Stomach (tissue), 4 donors: ENCODE measurements at regions not wholly inside any gene's neighbourhood (a gene's known extent, or its start where the extent isn't known, plus 50 kb on each side); places are given as distances from the start of the nearest gene placed in this dataset.

Experiments
- CTCF ChIP-seq, 7 experiments: fragments of 450-650 bp in 4 of 7; fragments of 200-600 bp in 3 of 7; sonication (generic) in 3 of 7; IDR thresholded peaks; one replicate each; pipeline ENCODE4 v1.5.1; 2016 to 2019; ENCODE audit warnings: antibody characterized with exemption in 7 of 7, control low read depth in 2 of 7, mild to moderate bottlenecking in 1 of 7
- EP300 ChIP-seq: sonication (generic); formaldehyde crosslinking; IDR thresholded peaks from one replicate; pipeline ENCODE4 v1.6.1; 2017; ENCODE audit warnings: antibody characterized with exemption

- TF ChIP-seq CTCF (IDR thresholded peaks at IDR 0.05): no peak
- no peak for TF ChIP-seq EP300
Measured at GRCh38 chr2:206212673-206213513, 53.2 kb downstream of the EEF1B2 start.
